SK-N-SH (cell line): ENCODE measurements at regions not wholly inside any gene's neighbourhood (a gene's known extent, or its start where the extent isn't known, plus 50 kb on each side); places are given as distances from the start of the nearest gene placed in this dataset.

Experiments used
- CTCF ChIA-PET: fragments of 300-600, 350-600 bp; formaldehyde crosslinking; extraction: SDS; loops from one replicate; lab custom pipeline; 2021; lab: Yijun Ruan, JAX
- POLR2A ChIA-PET: fragments of 350-600 bp; sonication (Branson Sonifier 250); formaldehyde crosslinking; extraction: SDS; loops from one replicate; lab custom pipeline; 2020; ENCODE audit warnings: antibody characterized with exemption, inconsistent platforms; lab: Yijun Ruan, JAX
- DNase-seq: peaks from one replicate; pipeline ENCODE4 v3.0.0; 2012
- H2AFZ ChIP-seq: fragments of 200-600 bp; sonication (generic); 2 replicates; pipeline ENCODE4 v1.8.1; 2016; ENCODE audit warnings: antibody characterized with exemption, mild to moderate bottlenecking, low read depth
- H3F3A ChIP-seq: fragments of 200-600 bp; sonication (generic); replicated peaks from 2 replicates; pipeline ENCODE3; 2016; ENCODE audit warnings: antibody characterized with exemption, mild to moderate bottlenecking; ENCODE audit not compliant: insufficient read depth
- H3K27ac ChIP-seq, 2 experiments: fragments of 200-500 bp in 1 of 2; fragments of 200-600 bp in 1 of 2; sonication (Bioruptor generic) in 1 of 2; sonication (generic), shearing (Covaris generic) in 1 of 2; 2 replicates each; pipeline versions ENCODE4 v1.5.1 to v1.6.1; 2014 to 2016; ENCODE audit warnings: low read depth in 2 of 2, inconsistent platforms in 1 of 2, low read length in 1 of 2, mild to moderate bottlenecking in 1 of 2, mixed read lengths in 1 of 2
- H3K27me3 ChIP-seq: fragments of 200-600 bp; sonication (generic), shearing (Covaris generic); 2 replicates; pipeline ENCODE4 v1.6.1; 2016; ENCODE audit warnings: mixed run types; ENCODE audit not compliant: insufficient read depth
- H3K36me3 ChIP-seq, 2 experiments: fragments of 200-500 bp in 1 of 2; fragments of 200-600 bp in 1 of 2; sonication (Bioruptor generic) in 1 of 2; sonication (generic) in 1 of 2; replicated peaks in 1 of 2; 2 replicates each; pipeline versions ENCODE3 to v1.5.1; 2014 to 2016; ENCODE audit warnings: low read length in 1 of 2, mild to moderate bottlenecking in 1 of 2; ENCODE audit not compliant: insufficient read depth in 2 of 2, control insufficient read depth in 1 of 2
- H3K4me1 ChIP-seq, 2 experiments: fragments of 200-500 bp in 1 of 2; fragments of 200-600 bp in 1 of 2; sonication (Bioruptor generic) in 1 of 2; sonication (generic), shearing (Covaris generic) in 1 of 2; 2 replicates each; pipeline versions ENCODE4 v1.5.1 to v1.6.1; 2014 to 2016; ENCODE audit warnings: low read depth in 1 of 2, low read length in 1 of 2, mixed run types in 1 of 2; ENCODE audit not compliant: insufficient read depth in 2 of 2, control insufficient read depth in 1 of 2
- H3K4me2 ChIP-seq: fragments of 200-600 bp; sonication (generic), shearing (Covaris generic); 2 replicates; pipeline ENCODE4 v1.6.1; 2017; ENCODE audit warnings: mixed run types
- H3K4me3 ChIP-seq, 2 experiments: fragments of 200-500 bp in 1 of 2; fragments of 200-600 bp in 1 of 2; sonication (Bioruptor generic) in 1 of 2; sonication (generic), shearing (Covaris generic) in 1 of 2; 2 replicates each; pipeline versions ENCODE4 v1.5.1 to v1.8.1; 2014 to 2016; ENCODE audit warnings: low read depth in 2 of 2, inconsistent platforms in 1 of 2, low read length in 1 of 2, mild to moderate bottlenecking in 1 of 2, mixed read lengths in 1 of 2, moderate library complexity in 1 of 2
- H3K79me2 ChIP-seq: fragments of 200-600 bp; sonication (generic); 2 replicates; pipeline ENCODE4 v1.8.1; 2017; ENCODE audit warnings: mild to moderate bottlenecking; ENCODE audit not compliant: insufficient read depth
- H3K9ac ChIP-seq: fragments of 200-600 bp; sonication (generic); 2 replicates; pipeline ENCODE4 v1.6.1; 2017; ENCODE audit warnings: mixed run types
- H3K9me2 ChIP-seq: fragments of 200-600 bp; sonication (generic); 2 replicates; pipeline ENCODE4 v1.6.1; 2017; ENCODE audit warnings: mixed run types
- H3K9me3 ChIP-seq: fragments of 200-600 bp; sonication (generic); 2 replicates; pipeline ENCODE4 v1.6.1; 2017; ENCODE audit warnings: mixed run types, mild to moderate bottlenecking, moderate library complexity
- H4K20me1 ChIP-seq: fragments of 200-600 bp; sonication (generic); 2 replicates; pipeline ENCODE4 v1.6.1; 2017; ENCODE audit warnings: mild to moderate bottlenecking, mixed run types; ENCODE audit not compliant: insufficient read depth
- CHD2 ChIP-seq: fragments of 150-350 bp; IDR thresholded peaks from 2 replicates; pipeline ENCODE4 v1.6.1; 2018; ENCODE audit warnings: low read length; ENCODE audit not compliant: partially characterized antibody
- EZH2phosphoT487 ChIP-seq: fragments of 200-600 bp; sonication (generic); IDR thresholded peaks from 2 replicates; pipeline ENCODE4 v1.6.1; 2017; ENCODE audit warnings: low read depth, mixed run types, mild to moderate bottlenecking, antibody characterized with exemption, moderate library complexity, borderline replicate concordance
- FOSL2 ChIP-seq: IDR thresholded peaks from 2 replicates; pipeline ENCODE4 v1.4.0; 2012; ENCODE audit warnings: low read depth, mild to moderate bottlenecking, moderate library complexity, borderline replicate concordance
- FOXJ3 ChIP-seq: sonication (generic); formaldehyde crosslinking; IDR thresholded peaks from 2 replicates; pipeline ENCODE4 v1.5.1; 2020; ENCODE audit warnings: mild to moderate bottlenecking, missing genetic modification reagents
- FOXM1 ChIP-seq: IDR thresholded peaks from 2 replicates; pipeline ENCODE4 v1.4.0; 2012; ENCODE audit warnings: low read depth, mild to moderate bottlenecking
- GABPA ChIP-seq: IDR thresholded peaks from 2 replicates; pipeline ENCODE4 v1.4.0; 2012; ENCODE audit warnings: low read depth, mild to moderate bottlenecking
- GATA2 ChIP-seq: sonication (generic); formaldehyde crosslinking; IDR thresholded peaks from 2 replicates; pipeline ENCODE4 v1.5.0; 2020; ENCODE audit warnings: mild to moderate bottlenecking, missing genetic modification reagents
- MEF2A ChIP-seq: IDR thresholded peaks from 2 replicates; pipeline ENCODE4 v1.4.0; 2012; ENCODE audit warnings: low read depth, borderline replicate concordance
- TCF12 ChIP-seq: IDR thresholded peaks from 2 replicates; pipeline ENCODE4 v1.4.0; 2012
- TEAD4 ChIP-seq: IDR thresholded peaks from 2 replicates; pipeline ENCODE4 v1.4.0; 2012; ENCODE audit warnings: mild to moderate bottlenecking, borderline replicate concordance; ENCODE audit not compliant: insufficient read depth
- YY1 ChIP-seq: IDR thresholded peaks from 2 replicates; pipeline ENCODE4 v1.4.0; 2012; ENCODE audit warnings: low read depth, mild to moderate bottlenecking
- WGBS: methylation state at CpG from one replicate; pipeline ENCODE4 v1.1.6; 2017; ENCODE audit warnings: low lambda C conversion rate; 5-methylcytosine and 5-hydroxymethylcytosine counted together
- TF ChIP-seq, protein P1 (sequence below): fragments of 150-350 bp; IDR thresholded peaks from 2 replicates; pipeline ENCODE4 v1.6.1; 2016; ENCODE audit warnings: mild to moderate bottlenecking, low read depth, low read length
- TF ChIP-seq, protein P2 (sequence below): IDR thresholded peaks from 2 replicates; pipeline ENCODE4 v1.4.0; 2012; ENCODE audit warnings: low read depth
- TF ChIP-seq, protein P3 (sequence below): fragments of 200-600 bp; sonication (generic); IDR thresholded peaks from 2 replicates; pipeline ENCODE4 v1.6.1; 2017; ENCODE audit warnings: antibody characterized with exemption, mild to moderate bottlenecking, moderate library complexity
- TF ChIP-seq, protein P4 (sequence below): IDR thresholded peaks from 2 replicates; pipeline ENCODE4; 2012
- TF ChIP-seq, protein P5 (sequence below): fragments of 150-350 bp; IDR thresholded peaks from 2 replicates; pipeline ENCODE4 v1.6.1; 2017; ENCODE audit warnings: antibody characterized with exemption, low read length, low read depth, borderline replicate concordance

DNA sequence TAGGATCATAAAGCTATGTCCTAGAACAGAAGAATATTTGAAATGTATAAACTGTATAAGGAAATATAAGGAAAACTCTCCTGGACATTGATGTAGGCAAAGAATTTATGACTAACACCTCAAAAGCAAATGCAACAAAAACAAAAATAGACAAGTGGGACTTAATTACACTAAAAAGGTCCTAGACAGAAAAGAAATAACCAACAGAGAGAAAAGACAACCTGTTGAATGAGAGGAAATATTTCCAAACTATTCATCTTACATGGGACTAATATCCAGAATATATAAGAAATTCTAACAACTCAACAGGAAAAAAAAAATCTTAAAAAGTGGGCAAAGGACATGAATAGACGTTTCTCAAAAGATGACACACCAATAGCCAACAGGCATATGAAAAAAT lies 54.4 kb upstream of the PRDX4 start:
- CTCF ChIA-PET: interaction anchor here (0.6 kb wide), 1 partner anchor 44 kb away, joined by 4 read pairs; no protein-coding TSS in a partner anchor
- no peak overlapping the region for H2AFZ ChIP-seq
- TF ChIP-seq, protein P1, sequence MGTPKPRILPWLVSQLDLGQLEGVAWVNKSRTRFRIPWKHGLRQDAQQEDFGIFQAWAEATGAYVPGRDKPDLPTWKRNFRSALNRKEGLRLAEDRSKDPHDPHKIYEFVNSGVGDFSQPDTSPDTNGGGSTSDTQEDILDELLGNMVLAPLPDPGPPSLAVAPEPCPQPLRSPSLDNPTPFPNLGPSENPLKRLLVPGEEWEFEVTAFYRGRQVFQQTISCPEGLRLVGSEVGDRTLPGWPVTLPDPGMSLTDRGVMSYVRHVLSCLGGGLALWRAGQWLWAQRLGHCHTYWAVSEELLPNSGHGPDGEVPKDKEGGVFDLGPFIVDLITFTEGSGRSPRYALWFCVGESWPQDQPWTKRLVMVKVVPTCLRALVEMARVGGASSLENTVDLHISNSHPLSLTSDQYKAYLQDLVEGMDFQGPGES: no peak
- TF ChIP-seq FOXJ3 (CRISPR knock-in tag) (no peak), FOSL2 (no peak), MEF2A (no peak), TEAD4 (no peak), GATA2 (CRISPR knock-in tag) (no peak), YY1 (no peak), FOXM1 (no peak), TCF12 (no peak), GABPA (no peak), EZH2phosphoT487 (no peak), CHD2 (no peak)
- TF ChIP-seq, protein P2, sequence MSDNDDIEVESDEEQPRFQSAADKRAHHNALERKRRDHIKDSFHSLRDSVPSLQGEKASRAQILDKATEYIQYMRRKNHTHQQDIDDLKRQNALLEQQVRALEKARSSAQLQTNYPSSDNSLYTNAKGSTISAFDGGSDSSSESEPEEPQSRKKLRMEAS: no peak
- TF ChIP-seq, protein P3, sequence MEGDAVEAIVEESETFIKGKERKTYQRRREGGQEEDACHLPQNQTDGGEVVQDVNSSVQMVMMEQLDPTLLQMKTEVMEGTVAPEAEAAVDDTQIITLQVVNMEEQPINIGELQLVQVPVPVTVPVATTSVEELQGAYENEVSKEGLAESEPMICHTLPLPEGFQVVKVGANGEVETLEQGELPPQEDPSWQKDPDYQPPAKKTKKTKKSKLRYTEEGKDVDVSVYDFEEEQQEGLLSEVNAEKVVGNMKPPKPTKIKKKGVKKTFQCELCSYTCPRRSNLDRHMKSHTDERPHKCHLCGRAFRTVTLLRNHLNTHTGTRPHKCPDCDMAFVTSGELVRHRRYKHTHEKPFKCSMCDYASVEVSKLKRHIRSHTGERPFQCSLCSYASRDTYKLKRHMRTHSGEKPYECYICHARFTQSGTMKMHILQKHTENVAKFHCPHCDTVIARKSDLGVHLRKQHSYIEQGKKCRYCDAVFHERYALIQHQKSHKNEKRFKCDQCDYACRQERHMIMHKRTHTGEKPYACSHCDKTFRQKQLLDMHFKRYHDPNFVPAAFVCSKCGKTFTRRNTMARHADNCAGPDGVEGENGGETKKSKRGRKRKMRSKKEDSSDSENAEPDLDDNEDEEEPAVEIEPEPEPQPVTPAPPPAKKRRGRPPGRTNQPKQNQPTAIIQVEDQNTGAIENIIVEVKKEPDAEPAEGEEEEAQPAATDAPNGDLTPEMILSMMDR: no peak
- TF ChIP-seq, protein P4, sequence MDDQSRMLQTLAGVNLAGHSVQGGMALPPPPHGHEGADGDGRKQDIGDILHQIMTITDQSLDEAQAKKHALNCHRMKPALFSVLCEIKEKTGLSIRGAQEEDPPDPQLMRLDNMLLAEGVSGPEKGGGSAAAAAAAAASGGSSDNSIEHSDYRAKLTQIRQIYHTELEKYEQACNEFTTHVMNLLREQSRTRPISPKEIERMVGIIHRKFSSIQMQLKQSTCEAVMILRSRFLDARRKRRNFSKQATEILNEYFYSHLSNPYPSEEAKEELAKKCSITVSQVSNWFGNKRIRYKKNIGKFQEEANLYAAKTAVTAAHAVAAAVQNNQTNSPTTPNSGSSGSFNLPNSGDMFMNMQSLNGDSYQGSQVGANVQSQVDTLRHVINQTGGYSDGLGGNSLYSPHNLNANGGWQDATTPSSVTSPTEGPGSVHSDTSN: no peak
- TF ChIP-seq, protein P5, sequence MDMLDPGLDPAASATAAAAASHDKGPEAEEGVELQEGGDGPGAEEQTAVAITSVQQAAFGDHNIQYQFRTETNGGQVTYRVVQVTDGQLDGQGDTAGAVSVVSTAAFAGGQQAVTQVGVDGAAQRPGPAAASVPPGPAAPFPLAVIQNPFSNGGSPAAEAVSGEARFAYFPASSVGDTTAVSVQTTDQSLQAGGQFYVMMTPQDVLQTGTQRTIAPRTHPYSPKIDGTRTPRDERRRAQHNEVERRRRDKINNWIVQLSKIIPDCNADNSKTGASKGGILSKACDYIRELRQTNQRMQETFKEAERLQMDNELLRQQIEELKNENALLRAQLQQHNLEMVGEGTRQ: no peak
- H3K9ac ChIP-seq: no peak overlapping the region
- no peaks in the 10 kb centered on the region for H3K9me3 ChIP-seq
- no peaks in the 10 kb centered on the region for H3F3A ChIP-seq
- H3K4me3 ChIP-seq: no peak overlapping the region
- WGBS: 12% methylated on average over 1 of the region's 1 CpG
- no peak for DNase-seq
- H3K27ac ChIP-seq: no peak overlapping the region
- H3K36me3 ChIP-seq: no peaks in the 10 kb centered on the region
- no peaks in the 10 kb centered on the region for H3K4me1 ChIP-seq
- H4K20me1 ChIP-seq: no peaks in the 10 kb centered on the region
- H3K9me2 ChIP-seq: no peaks in the 10 kb centered on the region
- H3K27me3 ChIP-seq: no peaks in the 10 kb centered on the region; the same call in 1 of the 2 replicates
- H3K4me2 ChIP-seq: no peak overlapping the region
- POLR2A ChIA-PET: no interaction called here
- no peaks in the 10 kb centered on the region for H3K79me2 ChIP-seq
